HS-5 (cell line): ENCODE measurements at regions not wholly inside any gene's neighbourhood (a gene's known extent, or its start where the extent isn't known, plus 50 kb on each side); places are given as distances from the start of the nearest gene placed in this dataset.

Experiments
- DNase-seq: peaks from one replicate; pipeline ENCODE4 v3.0.0-alpha.2; 2012; ENCODE audit warnings: low read depth

DNA sequence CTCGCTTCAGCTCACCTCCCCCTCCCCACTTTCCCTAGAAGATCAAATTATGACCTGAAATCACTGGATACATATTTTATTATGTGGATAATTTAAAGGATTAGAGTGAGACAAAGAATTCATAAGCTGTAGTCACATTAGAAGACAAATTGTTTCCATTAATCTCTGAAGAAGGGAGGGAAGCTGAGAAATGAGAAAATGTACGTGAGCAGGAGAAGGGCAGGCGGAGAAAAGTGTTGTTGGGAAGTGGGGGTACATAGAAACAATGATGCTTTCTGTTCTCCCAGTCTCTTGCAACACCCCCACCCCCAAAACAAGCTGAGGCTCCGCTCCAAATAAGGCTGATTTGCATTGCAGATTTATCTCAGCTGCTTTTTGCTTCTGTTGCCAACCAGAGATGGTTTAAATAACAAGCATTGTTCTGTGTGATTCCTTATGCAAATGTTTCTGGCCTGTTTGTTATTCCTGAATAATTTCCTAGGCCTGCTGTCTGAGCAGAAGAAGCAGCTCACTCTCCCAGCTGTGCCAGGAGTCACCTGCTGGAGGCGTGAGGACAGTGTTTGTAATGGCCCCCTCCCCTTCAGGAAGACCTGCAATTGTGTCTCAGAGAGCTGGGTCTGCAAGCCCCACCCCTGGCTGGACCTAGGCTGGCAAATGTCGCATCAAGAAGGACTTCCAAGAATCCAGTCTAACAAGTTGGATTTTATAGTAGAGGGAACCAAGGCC, 121.8 kb upstream of the TNR start:
- DNase-seq = no peak

DNA sequence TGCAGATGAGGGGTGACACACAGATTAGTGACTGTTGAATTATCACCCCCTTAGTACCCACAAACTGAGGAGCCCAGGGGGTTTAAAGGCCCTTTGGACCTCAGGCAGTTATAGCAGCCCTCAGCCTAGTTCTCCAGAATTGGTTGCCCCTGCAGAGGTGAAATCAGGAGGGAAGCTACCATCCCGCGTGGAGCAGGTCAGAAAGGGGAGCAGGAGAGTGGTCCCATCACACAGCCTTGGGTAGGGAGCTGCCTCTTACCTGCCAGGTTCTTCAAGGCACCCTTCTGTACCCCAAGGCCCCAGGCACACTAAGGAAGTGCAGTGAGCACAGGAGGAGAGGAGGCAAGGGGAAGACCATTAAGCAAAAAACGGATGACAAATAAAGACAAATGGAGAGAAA, 121.2 kb upstream of the TNR start:
- no peak for DNase-seq

DNA sequence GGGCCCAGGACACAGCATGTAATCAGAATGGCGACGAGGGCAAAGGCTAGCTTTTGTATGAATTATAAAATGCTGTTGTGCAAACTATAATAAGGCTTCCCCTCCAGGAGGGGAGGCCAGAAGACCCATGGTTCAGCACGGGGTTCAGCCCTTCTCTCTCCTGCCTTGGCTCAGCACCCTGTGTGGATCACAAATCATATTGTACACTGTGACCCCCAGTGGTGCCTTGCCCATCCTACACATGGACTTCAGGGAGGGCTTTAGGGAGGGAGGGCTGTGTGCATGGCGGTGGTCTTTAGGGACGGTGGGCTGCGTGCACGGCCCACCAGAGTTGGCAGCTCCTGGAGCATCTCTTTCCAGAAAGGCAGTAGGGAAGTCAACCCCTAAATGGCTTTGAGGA, 120.8 kb upstream of the TNR start:
- no peak for DNase-seq

DNA sequence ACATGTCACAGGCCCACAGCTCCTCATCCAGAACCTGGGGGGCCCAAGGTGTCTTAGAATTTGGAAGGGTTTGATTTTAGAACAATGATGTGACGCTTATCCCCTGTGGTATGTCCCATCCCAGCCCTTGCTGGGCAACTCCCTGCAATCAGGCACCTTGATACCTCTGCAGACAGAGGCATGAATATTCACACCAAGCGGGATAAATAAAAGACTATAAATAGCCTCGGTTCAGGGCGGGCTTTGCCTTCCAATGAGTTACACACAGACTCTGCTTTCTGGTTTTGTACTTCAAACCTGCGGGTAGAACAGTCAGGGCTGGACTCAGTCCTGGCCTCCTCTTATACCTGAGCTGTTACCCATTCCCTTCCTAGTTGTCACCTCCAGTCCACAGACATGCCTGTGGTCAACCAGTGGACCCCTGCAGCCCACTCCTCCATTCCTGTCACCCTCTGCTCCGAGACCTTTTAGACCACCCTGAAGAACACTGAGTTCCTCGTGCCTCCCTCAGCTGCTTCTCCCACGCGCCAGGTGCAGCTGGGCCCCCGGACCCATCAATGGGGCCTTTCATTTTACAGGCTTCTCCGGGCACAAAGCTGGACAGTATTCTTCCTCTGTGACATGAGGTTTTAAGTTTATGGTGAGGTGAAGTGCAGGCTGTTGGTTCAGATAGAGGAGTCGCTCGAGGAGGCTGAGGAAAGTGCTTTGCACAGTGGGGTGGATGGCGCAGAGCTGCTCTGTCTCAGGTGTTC, 120.1 kb upstream of the TNR start:
- no peak for DNase-seq

DNA sequence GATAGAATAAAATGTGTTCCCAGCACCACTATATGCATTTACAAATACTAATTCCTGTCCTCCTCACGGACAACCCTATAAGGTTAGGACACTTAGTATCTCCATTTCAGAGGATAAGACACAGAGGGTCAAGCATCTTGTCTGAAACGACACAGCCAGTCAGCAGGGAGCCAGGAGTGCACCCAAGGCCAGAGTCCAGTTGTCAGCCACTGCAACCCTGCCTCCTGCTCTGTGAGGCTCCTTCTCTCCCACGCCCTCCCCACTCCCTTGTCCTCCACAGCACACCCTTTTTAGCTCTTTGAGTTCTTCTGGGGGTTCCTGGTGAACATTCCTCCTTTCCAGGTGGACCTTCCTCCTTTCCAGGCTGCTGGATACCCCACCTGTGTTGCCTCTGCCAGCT, 119.0 kb upstream of the TNR start:
- DNase-seq = no peak

DNA sequence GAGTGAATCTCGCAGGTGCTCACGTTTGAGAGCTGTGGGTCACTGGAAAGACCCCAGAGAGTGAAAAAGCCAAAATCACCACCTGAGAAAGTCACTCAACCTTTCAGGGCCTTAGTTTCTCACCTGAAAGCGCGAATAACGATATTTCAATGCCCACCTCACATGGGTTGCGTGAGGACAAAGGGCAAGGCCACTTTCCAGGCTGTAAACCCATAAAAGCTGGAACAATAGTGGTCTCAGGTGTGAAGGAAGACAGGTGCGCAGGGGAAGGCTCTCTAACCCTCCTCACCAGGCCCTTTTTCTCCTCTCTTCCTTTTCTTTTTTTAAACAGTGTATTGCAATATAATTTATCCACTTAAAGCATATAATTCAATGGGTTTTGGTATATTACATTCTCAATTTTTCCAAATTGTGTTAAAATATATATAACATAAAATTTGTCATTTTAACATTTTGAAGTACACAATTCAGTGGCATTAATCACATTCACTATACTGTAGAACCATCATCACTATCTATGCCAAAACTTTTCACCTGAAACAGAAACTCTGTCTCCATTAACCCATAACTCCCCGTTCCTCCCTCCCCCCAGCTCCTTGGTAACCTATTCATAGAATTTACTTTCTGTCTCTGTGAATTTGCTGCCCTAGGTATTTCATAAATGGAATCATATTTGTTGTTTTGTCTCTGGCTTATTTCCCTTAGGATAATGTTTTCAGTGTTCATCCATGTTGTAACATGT, 118.4 kb upstream of the TNR start:
- DNase-seq = no peak

DNA sequence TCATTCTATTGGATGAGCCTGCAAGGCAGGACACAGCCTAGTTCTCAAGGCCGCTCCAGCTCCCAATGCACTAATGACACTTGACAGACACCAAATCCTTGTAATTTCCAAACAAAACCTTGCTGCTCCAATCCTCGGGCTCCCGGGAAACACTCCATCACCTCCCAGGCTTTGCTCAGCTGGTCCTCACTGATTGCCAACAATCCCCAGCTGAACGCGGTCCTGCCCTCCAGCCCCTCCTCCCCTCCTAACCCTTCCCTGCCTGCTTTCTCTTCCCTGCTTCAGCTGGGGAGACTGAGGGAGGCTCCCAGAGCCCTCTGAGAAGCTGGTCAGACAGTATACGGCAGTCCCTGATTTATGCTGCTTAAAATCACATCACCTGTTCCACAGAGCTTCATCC, 114.4 kb upstream of the TNR start:
- no peak for DNase-seq

DNA sequence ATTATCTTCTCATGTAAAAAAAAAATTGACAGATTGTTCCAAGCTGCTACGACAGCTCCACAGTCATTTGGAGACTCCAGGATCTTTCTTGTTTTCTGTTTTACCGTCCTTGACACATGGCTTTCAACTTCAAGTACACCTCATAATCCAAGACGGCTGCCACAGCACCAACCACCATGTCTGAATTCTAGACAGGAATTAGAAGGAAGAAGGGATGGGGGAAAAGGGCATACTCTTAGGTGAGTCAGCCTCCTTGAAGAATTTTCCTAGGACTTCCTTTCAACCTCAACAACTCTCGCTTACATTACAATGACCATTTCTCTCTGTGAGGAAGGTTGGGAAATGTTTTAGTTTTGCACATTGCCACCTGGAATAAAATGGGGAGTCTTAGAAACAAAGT, 110.3 kb upstream of the TNR start:
- no peak for DNase-seq

DNA sequence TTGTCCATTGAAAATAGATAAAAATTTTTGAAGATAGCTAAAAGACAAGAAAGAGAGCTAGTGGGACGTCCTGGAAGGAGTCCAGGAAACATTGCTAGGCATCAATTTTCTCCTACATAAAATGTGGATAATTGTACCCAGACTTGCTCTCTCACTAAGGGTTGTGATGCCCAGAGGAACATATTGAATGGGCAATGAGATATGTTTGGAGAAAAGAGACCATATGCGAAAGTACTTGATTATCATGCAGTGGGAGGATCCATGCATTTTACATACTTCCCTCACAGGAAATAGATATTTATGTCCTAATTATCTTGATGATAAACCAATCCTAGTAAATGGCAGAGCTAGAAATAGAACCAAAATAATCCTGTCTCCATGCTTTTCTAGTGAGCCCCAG, 108.4 kb upstream of the TNR start:
- DNase-seq = no peak

DNA sequence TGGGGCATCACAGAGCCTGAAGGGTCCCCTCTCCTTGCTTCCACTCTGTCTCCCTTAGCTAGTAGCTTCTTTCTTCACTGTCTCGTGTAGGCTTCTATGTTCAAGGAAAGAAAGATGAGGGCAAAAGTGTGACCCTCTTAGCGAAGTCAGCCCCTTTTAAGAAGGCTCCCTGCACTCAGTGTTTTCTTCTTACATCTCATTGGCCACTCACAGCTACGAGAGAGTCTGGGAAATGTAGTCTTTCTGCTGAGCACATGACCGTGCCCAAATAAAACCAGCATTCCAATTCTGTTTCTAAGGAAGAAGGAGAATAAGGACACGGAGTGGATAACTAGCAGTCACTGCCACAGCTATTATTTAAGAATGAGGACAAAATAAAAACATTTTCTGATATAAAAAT, 104.9 kb upstream of the TNR start:
- no peak for DNase-seq

DNA sequence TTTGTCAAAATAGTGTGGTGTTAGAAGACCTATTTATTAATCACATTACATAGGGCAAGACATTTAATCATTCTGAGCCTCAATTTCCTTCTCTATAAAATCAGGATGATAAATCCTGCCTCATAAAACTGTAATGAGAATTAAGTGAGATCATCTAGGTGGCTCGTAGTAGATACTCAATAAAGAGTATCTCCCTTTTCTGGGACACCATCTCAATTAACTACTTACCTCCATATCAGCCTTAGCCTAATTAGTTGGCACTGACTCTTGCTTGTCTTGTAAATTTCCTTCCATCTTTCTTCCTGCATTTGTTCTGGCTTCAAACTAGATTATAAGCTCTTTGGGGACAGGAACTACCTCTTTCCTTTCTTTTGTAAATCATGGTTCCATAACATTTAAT, 102.6 kb upstream of the TNR start:
- no peak for DNase-seq

DNA sequence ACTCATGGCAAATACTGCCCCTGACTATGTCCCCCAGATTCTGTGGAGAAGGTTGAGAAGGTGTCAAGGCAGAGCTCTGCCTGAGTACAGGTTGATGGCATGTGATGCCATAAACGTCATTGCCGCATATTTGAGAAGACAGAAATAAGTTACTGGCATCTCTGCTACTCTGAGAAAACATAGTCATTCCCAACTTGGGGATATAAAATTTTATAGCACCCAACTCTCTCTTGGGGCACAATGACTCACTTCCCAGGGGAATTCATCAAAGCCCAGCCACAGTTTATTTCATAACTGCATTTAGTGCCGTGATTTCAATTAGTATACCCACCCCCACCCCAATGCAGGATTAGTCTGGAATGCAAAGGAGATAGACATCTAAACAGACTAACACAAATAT, 101.9 kb upstream of the TNR start:
- no peak for DNase-seq

DNA sequence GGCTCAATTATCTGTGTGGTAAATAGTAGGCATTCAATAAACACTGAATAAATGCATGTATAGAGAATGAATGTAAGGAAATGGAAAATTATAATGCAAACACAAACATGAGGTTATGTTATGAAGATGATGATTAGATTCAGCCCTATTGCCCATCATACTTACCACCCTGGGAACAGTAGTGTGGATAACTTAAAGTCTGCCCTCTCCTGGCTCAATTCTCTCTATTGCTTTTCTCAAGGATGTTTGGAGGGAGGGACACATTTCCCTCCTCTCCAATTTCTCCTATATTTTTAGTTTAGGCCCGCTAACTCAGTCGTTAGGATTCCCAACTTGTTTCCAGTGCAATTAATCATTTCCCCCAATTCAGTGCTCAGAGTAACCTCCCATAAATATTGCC, 101.5 kb upstream of the TNR start:
- DNase-seq = no peak

DNA sequence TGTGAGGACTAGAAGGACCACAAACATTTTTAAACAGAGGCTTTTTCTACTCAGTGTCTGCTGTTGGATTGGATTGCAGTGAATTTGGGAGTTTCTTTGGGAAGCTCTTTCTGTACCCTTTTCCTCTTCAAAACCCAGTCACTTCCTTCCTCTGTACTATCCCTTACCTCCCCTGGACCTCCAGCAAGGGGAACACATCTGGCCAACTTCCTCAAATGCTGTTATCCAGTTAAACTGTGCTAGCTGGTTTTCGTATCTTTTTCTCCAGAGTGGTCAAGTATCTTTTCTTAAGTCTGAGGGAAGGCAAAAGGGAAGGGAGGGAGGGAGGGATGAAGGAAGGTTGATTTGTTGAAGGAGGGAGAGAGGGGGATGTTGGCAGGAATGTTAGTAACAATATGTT, 99.2 kb upstream of the TNR start:
- DNase-seq = no peak

DNA sequence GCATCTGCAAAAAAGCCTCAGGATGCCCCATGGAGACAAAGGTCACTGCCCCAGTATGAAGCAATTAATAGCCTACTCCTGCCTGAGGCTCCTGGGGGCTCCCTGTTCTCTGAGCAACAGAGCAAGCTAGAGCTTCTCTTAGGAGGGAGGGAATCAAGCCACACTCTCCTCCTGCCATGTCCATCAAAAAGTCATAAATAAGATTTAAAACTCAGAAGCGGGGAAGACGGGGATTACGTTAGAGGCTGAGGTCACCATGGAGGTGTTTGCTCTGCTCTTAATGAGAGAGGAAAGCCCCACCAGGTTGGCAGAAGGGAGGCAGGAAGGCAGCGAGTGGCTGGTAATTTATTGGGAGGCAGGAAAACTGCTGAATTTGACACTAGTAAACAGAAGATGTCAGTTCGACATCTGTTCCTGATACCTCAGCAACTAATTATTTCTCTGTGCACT, 98.4 kb upstream of the TNR start:
- DNase-seq = no peak

DNA sequence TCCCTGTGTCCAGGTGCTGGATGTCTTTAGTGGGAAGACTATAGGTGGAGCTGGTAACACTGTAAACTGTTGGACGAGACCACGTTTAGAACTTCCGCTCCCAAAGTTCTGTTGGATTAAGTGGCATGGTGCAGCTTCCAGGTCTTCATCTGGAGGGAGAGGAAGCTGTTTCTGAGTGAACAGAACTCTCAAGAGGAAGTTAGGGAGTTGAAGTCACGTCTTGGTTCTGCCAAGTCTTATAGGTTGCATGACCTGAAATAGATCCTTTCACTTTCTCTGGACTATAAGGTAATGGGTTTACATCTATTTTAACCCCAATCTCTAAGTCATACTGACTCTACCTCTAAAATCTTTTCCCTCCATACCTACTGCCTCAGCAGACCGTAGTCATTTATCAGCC, 97.4 kb upstream of the TNR start:
- DNase-seq = no peak

DNA sequence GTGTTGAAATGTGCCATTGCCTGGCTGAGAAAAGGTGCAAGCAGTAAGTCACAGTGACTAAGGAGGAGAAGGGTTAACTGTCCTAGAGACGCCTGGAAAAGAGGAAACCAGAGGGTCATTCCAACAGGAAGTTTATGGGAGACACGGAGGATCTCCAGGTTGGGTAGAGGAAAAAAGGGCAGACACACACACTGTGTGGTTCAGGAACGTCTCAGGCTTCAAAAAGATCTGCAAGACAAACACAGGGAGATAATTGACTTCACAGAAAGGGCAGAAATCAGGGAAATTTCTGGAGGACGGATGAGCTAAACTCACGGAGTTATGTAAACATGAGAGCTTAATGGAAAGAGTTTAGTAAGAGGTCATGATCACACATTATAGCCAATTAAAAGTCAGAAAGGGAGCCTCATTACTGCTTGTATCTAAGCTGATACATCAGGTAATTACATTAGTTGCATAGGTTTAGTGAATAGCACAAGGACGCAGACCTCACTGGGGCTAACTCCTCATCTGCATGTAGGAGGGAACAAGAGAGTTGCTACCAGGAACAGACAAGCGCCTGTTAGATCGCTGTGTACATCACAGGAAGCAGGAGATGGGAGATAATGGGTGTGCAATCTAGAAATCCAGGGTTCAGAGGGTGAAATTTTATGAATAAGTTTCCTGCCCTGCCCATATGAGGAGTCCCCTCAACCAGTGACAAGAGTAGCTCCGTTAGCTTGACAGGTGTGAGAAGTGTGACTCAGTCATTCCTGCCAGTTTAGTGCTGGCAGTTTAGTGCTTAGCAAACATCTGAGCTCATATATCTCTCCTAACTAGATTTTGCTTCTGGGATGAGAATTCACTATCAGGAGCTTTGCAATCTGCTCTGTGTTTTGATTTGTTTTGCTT, 96.6 kb upstream of the TNR start:
- no peak for DNase-seq

DNA sequence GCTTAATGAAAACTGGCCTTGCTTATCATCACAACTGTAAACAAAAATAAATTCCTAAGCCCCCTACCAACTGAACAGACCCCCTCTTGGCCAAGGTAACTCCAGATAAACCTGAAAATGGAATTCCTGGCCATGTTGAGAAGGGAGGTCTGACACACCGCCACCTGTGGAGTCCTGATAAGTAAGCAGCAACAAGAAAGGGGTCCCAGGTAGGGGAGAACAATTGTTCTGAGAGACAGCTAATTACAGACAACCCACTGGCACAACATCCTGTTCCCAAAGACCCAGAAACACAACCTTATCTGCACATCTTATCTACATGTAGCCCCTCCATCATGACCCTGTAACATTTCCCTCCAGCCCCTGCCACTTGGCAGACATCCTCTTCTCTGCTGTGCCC, 91.2 kb upstream of the TNR start:
- no peak for DNase-seq

DNA sequence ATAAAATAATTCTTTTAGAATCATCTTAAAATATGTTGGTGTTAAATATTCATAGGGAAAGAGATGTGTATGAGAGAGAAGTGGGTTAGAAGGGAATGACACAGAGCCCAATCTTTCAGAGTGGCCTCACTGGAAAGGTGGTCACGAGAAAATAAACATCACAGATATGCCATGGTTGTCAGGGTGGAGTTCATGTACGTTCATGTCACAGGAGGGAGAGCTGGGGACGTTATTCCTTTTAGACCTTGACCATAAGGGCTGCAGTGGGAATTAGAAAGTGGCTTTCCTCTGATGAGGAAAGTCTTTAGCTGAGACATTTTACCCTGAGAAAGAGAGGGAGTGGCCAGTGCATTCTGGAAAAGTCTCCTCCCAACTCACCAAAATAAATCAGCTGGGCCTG, 90.6 kb upstream of the TNR start:
- DNase-seq = no peak

DNA sequence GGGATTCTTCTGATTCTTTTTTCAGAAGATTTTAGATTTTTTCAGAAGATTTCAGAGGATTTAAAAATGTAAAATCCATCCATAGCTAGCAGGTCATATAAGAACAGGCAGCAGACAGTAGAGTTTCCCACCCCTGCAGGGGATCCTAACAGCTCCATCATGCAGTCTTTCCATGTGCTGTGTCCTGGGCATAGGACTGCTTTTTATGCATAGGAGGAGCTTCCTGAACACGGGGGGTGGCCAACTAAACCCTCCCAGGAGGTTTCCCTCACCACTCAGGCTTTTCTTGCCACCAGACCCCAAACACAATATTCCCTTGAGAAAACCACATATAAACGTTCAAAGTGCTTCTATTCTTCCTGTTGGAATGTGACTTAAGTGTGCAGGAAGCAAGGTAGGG, 90.1 kb upstream of the TNR start:
- DNase-seq = no peak

DNA sequence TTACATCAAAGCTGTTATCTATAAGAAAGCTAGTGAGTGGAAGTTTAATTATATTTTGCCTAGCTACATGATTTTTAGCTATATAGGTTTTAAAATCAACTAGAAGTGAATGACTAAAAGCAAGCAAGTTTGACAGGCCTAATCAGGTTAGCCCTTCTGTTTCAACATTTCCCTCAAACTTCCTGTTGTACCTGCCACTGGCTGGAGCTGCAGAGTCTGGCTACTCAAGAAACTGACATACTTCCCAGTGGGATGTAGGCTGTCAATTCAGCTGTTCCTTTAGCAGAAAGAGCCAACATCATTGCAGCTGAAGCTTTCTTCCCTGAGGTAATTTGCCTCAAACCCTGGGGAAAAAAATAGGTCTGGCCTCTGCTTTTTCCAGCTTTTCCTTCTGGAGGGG, 87.1 kb upstream of the TNR start:
- no peak for DNase-seq

DNA sequence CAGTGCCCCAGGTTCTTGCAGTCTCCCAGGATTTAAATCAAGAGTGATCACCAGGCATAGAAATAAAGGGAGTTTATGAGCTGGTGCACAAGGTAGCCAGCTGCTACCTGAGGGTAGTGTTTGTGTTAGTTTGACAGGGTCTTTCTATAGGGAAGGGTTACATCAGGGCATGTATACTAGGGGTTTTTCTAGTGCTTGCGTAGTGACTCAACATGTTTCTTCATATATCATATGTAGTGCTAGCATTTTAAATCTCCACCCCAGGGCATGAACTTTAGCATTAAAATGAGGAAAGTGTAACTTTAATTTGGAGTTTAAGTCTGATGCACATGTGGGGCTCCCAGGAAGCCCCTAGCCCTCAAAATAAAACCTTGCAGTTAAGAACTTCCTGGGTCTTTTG, 86.5 kb upstream of the TNR start:
- DNase-seq = no peak
